PC-9 (cell line): ENCODE measurements at regions not wholly inside any gene's neighbourhood (a gene's known extent, or its start where the extent isn't known, plus 50 kb on each side); places are given as distances from the start of the nearest gene placed in this dataset.

Source experiments
- BruUV-seq: library from RNA; stranded (reverse); fragments of 400-500 nt; replicated peaks from 2 replicates; lab custom pipeline; 2021; lab: Mats Ljungman, UMichigan
- CTCF ChIA-PET: fragments of 300-600 bp; sonication (Branson Sonifier 250); formaldehyde crosslinking; loops from one replicate; lab custom pipeline; 2022; ENCODE audit warnings: antibody characterized with exemption; lab: Charles Lee
- POLR2A ChIA-PET: fragments of 300-600 bp; sonication (Branson Sonifier 250); formaldehyde crosslinking; loops from one replicate; lab custom pipeline; 2022; ENCODE audit warnings: antibody characterized with exemption; ENCODE audit not compliant: unreplicated experiment; lab: Charles Lee
- DNase-seq, 2 experiments: peaks; one replicate each; pipeline versions ENCODE4 v3.0.0 to v3.0.0-alpha.2; 2015 to 2022; ENCODE audit warnings: mixed read lengths in 1 of 2
- H2AFZ ChIP-seq: fragments of 200-600 bp; sonication (generic); 2 replicates; pipeline ENCODE4 v1.8.1; 2017; ENCODE audit warnings: antibody characterized with exemption
- H3F3A ChIP-seq: fragments of 200-600 bp; sonication (generic); 2 replicates; pipeline ENCODE4 v1.8.1; 2017; ENCODE audit warnings: antibody characterized with exemption, mild to moderate bottlenecking, low read depth; ENCODE audit not compliant: insufficient read depth
- H3K27ac ChIP-seq: fragments of 200-600 bp; sonication (generic); 2 replicates; pipeline ENCODE4 v1.6.1; 2016; ENCODE audit warnings: mixed run types
- H3K27me3 ChIP-seq: fragments of 200-600 bp; sonication (generic); 2 replicates; pipeline ENCODE4 v1.6.1; 2016; ENCODE audit warnings: low read depth, mixed run types; ENCODE audit not compliant: insufficient read depth
- H3K36me3 ChIP-seq: fragments of 200-600 bp; sonication (generic); 2 replicates; pipeline ENCODE4 v1.6.1; 2016; ENCODE audit warnings: low read depth, mixed run types
- H3K4me1 ChIP-seq: fragments of 200-600 bp; sonication (generic); replicated peaks from 2 replicates; pipeline ENCODE4 v1.6.1; 2016; ENCODE audit warnings: mixed run types; ENCODE audit not compliant: insufficient read depth
- H3K4me2 ChIP-seq: fragments of 200-600 bp; sonication (generic); 2 replicates; pipeline ENCODE4 v1.6.1; 2017; ENCODE audit warnings: mixed run types
- H3K4me3 ChIP-seq: fragments of 200-600 bp; sonication (generic); 2 replicates; pipeline ENCODE4 v1.6.1; 2016; ENCODE audit warnings: mixed run types
- H3K79me2 ChIP-seq: fragments of 200-600 bp; sonication (generic); 2 replicates; pipeline ENCODE4 v1.6.1; 2017; ENCODE audit warnings: low read depth, mixed run types
- H3K9me2 ChIP-seq: fragments of 200-600 bp; sonication (generic); 2 replicates; pipeline ENCODE4 v1.8.1; 2017; ENCODE audit warnings: mild to moderate bottlenecking; ENCODE audit not compliant: insufficient read depth
- H3K9me3 ChIP-seq: fragments of 200-600 bp; sonication (generic); 2 replicates; pipeline ENCODE4 v1.8.1; 2016; ENCODE audit warnings: low read depth; ENCODE audit not compliant: insufficient read depth
- H4K20me1 ChIP-seq: fragments of 200-600 bp; sonication (generic); 2 replicates; pipeline ENCODE4 v1.8.1; 2017; ENCODE audit not compliant: insufficient read depth
- EZH2 ChIP-seq: fragments of 200-600 bp; sonication (generic); IDR thresholded peaks from 2 replicates; pipeline ENCODE4 v1.8.0; 2017; ENCODE audit warnings: antibody characterized with exemption, low read depth
- intact Hi-C: fragments of 100-400 bp; cut with micrococcal nuclease; formaldehyde crosslinking; loops from one replicate; pipeline ENCODE4 v1.10.0; 2022; ENCODE audit not compliant: unreplicated experiment
- TF ChIP-seq, protein P1 (sequence below): fragments of 200-600 bp; sonication (generic); conservative IDR thresholded peaks from 2 replicates; pipeline ENCODE4 v1.6.1; 2017; ENCODE audit warnings: mixed run types, antibody characterized with exemption, mild to moderate bottlenecking, moderate library complexity

DNA sequence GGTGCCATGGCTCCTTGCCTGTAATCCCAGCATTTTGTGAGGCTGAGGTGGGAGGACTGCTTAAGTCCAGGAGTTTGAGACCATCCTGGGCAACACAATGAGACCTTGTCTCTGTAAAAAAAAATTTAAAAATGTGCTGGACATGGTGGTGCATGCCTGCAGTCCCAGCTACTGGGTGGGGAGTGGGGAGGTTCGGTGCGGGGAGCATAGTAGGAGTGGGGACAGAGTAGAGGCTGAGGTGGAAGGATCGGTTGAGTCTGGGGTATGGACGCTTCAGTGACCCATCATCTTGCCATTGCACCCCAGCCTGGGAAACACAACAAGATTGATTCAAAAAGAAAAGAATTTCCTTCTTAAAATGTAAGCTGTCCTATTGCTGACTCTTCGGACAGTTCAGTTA is 1490.0 kb upstream of the GBE1 start:
- H2AFZ ChIP-seq = no peak overlapping the region
- H3K27ac ChIP-seq = no peak overlapping the region
- ChIA-PET POLR2A (no interaction called here), CTCF (no interaction called here)
- intact Hi-C loops = no loop called here
- no peaks in the 10 kb centered on the region for H3K27me3 ChIP-seq
- no peak for TF ChIP-seq EZH2
- TF ChIP-seq, protein P1, sequence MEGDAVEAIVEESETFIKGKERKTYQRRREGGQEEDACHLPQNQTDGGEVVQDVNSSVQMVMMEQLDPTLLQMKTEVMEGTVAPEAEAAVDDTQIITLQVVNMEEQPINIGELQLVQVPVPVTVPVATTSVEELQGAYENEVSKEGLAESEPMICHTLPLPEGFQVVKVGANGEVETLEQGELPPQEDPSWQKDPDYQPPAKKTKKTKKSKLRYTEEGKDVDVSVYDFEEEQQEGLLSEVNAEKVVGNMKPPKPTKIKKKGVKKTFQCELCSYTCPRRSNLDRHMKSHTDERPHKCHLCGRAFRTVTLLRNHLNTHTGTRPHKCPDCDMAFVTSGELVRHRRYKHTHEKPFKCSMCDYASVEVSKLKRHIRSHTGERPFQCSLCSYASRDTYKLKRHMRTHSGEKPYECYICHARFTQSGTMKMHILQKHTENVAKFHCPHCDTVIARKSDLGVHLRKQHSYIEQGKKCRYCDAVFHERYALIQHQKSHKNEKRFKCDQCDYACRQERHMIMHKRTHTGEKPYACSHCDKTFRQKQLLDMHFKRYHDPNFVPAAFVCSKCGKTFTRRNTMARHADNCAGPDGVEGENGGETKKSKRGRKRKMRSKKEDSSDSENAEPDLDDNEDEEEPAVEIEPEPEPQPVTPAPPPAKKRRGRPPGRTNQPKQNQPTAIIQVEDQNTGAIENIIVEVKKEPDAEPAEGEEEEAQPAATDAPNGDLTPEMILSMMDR = no peak
- H3K36me3 ChIP-seq = no peaks in the 10 kb centered on the region
- H3K4me2 ChIP-seq = no peak overlapping the region
- no TSS peak for BruUV-seq
- H3K9me3 ChIP-seq = no peaks in the 10 kb centered on the region
- no peak for DNase-seq
- no peaks in the 10 kb centered on the region for H3K9me2 ChIP-seq
- H3F3A ChIP-seq = no peaks in the 10 kb centered on the region
- no peaks in the 10 kb centered on the region for H4K20me1 ChIP-seq
- no peaks in the 10 kb centered on the region for H3K4me1 ChIP-seq
- no peak overlapping the region for H3K4me3 ChIP-seq
- H3K79me2 ChIP-seq = no peaks in the 10 kb centered on the region

DNA sequence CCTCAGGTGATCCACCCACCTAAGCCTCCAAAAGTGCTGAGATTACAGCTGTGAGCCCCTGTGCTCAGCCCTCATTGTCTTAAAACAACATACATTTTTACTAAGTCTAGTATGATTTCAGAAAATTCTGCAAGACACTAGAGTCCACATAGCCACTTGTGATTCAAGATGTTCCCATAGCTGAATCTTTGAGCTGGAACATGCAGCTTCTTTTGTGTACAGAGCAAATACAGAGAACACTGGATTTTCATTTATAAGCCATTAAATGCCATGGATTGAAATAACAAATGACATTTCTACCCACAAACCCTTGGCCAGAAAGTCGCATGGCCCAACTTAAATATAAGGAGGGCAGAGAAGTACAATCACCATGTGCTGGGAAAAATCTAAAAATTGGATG is 1489.2 kb upstream of the GBE1 start:
- H4K20me1 ChIP-seq = no peaks in the 10 kb centered on the region
- intact Hi-C loops = no loop called here
- BruUV-seq = no TSS peak
- H3K27ac ChIP-seq = no peak overlapping the region
- no peak overlapping the region for H2AFZ ChIP-seq
- no peaks in the 10 kb centered on the region for H3K79me2 ChIP-seq
- ChIA-PET POLR2A (no interaction called here), CTCF (no interaction called here)
- H3K4me2 ChIP-seq = no peak overlapping the region
- H3K9me3 ChIP-seq = no peaks in the 10 kb centered on the region
- TF ChIP-seq, protein P1 = no peak
- no peak for TF ChIP-seq EZH2
- no peaks in the 10 kb centered on the region for H3F3A ChIP-seq
- no peaks in the 10 kb centered on the region for H3K9me2 ChIP-seq
- no peak overlapping the region for H3K4me3 ChIP-seq
- no peaks in the 10 kb centered on the region for H3K27me3 ChIP-seq
- no peak for DNase-seq
- H3K4me1 ChIP-seq = no peaks in the 10 kb centered on the region
- no peaks in the 10 kb centered on the region for H3K36me3 ChIP-seq

DNA sequence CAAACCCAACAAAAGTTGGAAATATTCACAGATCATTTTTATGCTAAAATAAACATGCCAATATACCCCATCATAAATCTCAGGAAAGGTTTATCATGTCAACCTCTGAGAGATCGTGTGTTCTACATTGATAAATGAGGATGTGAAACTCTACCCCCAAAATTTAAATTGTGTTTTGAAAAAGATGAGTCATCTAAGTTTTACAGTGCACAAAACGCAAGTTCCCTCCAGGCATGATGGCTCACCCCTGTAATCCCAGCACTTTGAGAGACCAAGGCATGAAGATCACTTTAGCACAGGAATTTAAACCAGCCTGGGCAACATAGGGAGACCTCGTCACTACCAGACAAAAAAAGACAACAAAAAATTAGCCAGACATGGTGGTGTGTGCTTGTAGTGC is 1487.0 kb upstream of the GBE1 start:
- no peak for DNase-seq
- H3K9me3 ChIP-seq = no peaks in the 10 kb centered on the region
- ChIA-PET POLR2A (no interaction called here), CTCF (no interaction called here)
- intact Hi-C loops = no loop called here
- TF ChIP-seq, protein P1 = no peak
- TF ChIP-seq EZH2 = no peak
- no peaks in the 10 kb centered on the region for H3K79me2 ChIP-seq
- no peaks in the 10 kb centered on the region for H3K27me3 ChIP-seq
- H3K9me2 ChIP-seq = no peaks in the 10 kb centered on the region
- no peaks in the 10 kb centered on the region for H3K36me3 ChIP-seq
- H3K4me3 ChIP-seq = no peak overlapping the region
- H4K20me1 ChIP-seq = no peaks in the 10 kb centered on the region
- no peaks in the 10 kb centered on the region for H3K4me1 ChIP-seq
- no peak overlapping the region for H3K4me2 ChIP-seq
- no TSS peak for BruUV-seq
- H3F3A ChIP-seq = no peaks in the 10 kb centered on the region
- no peak overlapping the region for H3K27ac ChIP-seq
- H2AFZ ChIP-seq = no peak overlapping the region
